Activated CD4-positive, alpha-beta T cell treated with anti-CD3 and anti-CD28 coated beads, Interleukin-2, amount 10 ng/mL, durations not matched to agents 7 days and 5 days (primary cell): ENCODE measurements at regions not wholly inside any gene's neighbourhood (a gene's known extent, or its start where the extent isn't known, plus 50 kb on each side); places are given as distances from the start of the nearest gene placed in this dataset.

Experiments used
- CTCF ChIA-PET: fragments of 350-600 bp; sonication (Branson Sonifier 250); formaldehyde crosslinking; loops from one replicate; lab custom pipeline; 2021; ENCODE audit warnings: antibody characterized with exemption; lab: Charles Lee
- POLR2A ChIA-PET: fragments of 350-600 bp; sonication (Branson Sonifier 250); formaldehyde crosslinking; loops from one replicate; lab custom pipeline; 2021; ENCODE audit warnings: antibody characterized with exemption; lab: Charles Lee
- DNase-seq: peaks from one replicate; pipeline ENCODE4 v3.0.0-alpha.2; 2020
- H3K27ac Mint-ChIP-seq: one replicate; pipeline ENCODE4 v1.8.0; 2021; ENCODE audit warnings: mild to moderate bottlenecking, moderate library complexity, mixed read lengths
- H3K27me3 Mint-ChIP-seq: one replicate; pipeline ENCODE4 v1.8.0; 2021; ENCODE audit warnings: mixed read lengths
- H3K36me3 Mint-ChIP-seq: one replicate; pipeline ENCODE4 v1.8.0; 2021; ENCODE audit warnings: low read depth, mixed read lengths
- H3K4me1 Mint-ChIP-seq: one replicate; pipeline ENCODE4 v1.8.0; 2021; ENCODE audit warnings: mixed read lengths
- H3K4me3 Mint-ChIP-seq: one replicate; pipeline ENCODE4 v1.8.0; 2021; ENCODE audit warnings: mild to moderate bottlenecking, moderate library complexity, mixed read lengths
- H3K9me3 Mint-ChIP-seq: one replicate; pipeline ENCODE4 v1.8.0; 2021; ENCODE audit warnings: mixed read lengths

GRCh38 chr14:105849933-105850626, 323.7 kb downstream of the TMEM121 start:
- Mint-ChIP-seq H3K27ac (no peak overlapping the region), H3K27me3 (peaks cover 2% of the 10 kb centered on the region), H3K4me3 (no peak overlapping the region), H3K36me3 (peaks cover 13% of the 10 kb centered on the region), H3K9me3 (no peaks in the 10 kb centered on the region), H3K4me1 (peaks cover 6% of the 10 kb centered on the region)
- CTCF ChIA-PET, result no interaction called here
- POLR2A ChIA-PET, result no interaction called here
- DNase-seq, result no peak

- ChIA-PET CTCF (no interaction called here), POLR2A (no interaction called here)
- DNase-seq, result no peak
- no peaks in the 10 kb centered on the region for H3K9me3 Mint-ChIP-seq
- H3K4me1 Mint-ChIP-seq, result peaks cover 10% of the 10 kb centered on the region
- H3K27me3 Mint-ChIP-seq, result peaks cover 2% of the 10 kb centered on the region
- H3K4me3 Mint-ChIP-seq, result no peak overlapping the region
- H3K36me3 Mint-ChIP-seq, result peaks cover 13% of the 10 kb centered on the region
- H3K27ac Mint-ChIP-seq, result no peak overlapping the region
These were observed 324.6 kb downstream of the TMEM121 start for GRCh38 chr14:105850853-105851581.

DNA sequence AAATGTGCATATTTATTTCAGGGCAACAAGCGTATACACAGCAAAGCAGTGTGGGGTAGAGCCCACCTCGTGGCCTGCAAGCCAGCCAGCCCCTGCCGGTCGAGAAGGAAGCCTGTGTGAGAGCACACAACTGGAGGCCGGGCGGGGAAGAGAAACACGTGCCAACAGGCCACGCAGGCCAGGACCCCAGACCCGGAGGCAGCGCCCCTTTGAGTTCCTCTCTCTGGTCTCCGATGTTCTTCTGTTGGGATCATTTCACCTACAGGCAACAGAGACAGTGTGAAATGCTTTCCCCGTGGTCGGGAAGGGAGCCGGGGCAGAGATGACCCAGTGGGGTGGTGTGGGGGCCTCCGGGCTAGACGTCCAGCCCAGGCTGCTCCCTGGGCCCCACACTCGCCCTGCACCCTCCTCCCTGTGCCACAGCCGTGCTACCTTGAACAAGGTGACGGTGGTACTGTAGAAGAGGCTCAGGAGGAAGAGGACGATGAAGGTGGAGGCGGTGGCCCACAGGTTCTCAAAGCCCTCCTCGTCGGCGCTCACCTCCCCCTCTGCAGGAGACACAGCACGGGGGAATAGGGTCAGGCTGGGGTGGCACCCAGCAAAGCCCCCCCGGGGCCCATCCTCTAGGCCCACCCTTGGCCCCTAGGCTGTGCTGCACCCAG, 325.5 kb downstream of the TMEM121 start:
- Mint-ChIP-seq H3K27ac (no peak overlapping the region), H3K9me3 (no peaks in the 10 kb centered on the region), H3K36me3 (peaks cover 13% of the 10 kb centered on the region), H3K4me3 (no peak overlapping the region), H3K27me3 (peaks cover 2% of the 10 kb centered on the region), H3K4me1 (peaks cover 17% of the 10 kb centered on the region)
- ChIA-PET POLR2A (no interaction called here), CTCF (interaction anchor here (0.6 kb wide), 1 partner anchor 658 kb away, joined by 3 read pairs; no protein-coding TSS in a partner anchor)
- DNase-seq, result no peak

GRCh38 chr14:105852378-105853088, 326.1 kb downstream of the TMEM121 start:
- POLR2A ChIA-PET, result no interaction called here
- DNase-seq, result no peak
- Mint-ChIP-seq H3K36me3 (peaks cover 13% of the 10 kb centered on the region), H3K4me3 (no peak overlapping the region), H3K4me1 (peaks cover 23% of the 10 kb centered on the region), H3K27ac (no peak overlapping the region), H3K27me3 (peaks cover 2% of the 10 kb centered on the region), H3K9me3 (no peaks in the 10 kb centered on the region)
- CTCF ChIA-PET, result interaction anchor here (0.6 kb wide), 1 partner anchor 659 kb away, joined by 3 read pairs; no protein-coding TSS in a partner anchor

- Mint-ChIP-seq H3K9me3 (no peaks in the 10 kb centered on the region), H3K4me1 (peaks cover 31% of the 10 kb centered on the region), H3K36me3 (peaks cover 13% of the 10 kb centered on the region), H3K27me3 (peaks cover 2% of the 10 kb centered on the region), H3K27ac (peak overlapping the region; percentile 28), H3K4me3 (no peak overlapping the region)
- ChIA-PET CTCF (interaction anchor here (0.5 kb wide), 1 partner anchor 17 kb away, joined by 4 read pairs; no protein-coding TSS in a partner anchor), POLR2A (no interaction called here)
- peak; percentile 4 for DNase-seq
These were observed 326.9 kb downstream of the TMEM121 start for GRCh38 chr14:105853089-105853906.

DNA sequence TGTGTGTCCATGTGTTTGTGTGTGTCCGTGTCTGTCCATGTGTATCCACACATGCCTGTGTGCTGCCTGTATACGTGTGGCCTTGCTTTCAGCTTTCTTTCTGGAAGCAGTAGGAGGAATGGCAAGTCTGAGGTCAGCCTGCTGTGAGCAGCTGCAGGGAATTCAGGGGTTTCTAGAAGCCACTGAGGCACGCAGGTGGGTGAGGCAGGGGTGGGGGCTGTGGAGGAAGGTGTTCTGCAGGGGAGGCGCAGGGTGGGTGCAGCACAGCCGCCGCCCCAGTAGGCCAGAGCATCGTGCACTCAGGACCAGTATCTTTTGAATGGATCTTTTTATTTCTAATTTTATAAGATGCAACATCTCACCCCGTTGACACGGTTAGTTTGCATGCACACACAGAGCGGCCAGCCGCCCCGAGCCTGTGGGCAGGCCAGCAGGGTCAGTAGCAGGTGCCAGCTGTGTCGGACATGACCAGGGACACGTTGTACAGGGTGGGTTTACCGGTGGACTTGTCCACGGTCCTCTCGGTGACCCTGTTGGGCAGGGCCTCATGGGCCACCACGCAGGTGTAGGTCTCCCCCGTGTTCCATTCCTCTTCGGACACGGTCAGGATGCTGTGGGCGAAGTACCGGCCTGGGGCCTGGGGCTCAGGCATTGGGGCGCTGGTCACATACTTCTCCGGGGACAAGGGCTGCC, 327.7 kb downstream of the TMEM121 start:
- peak overlapping the region; percentile 28 for H3K27ac Mint-ChIP-seq
- no peaks in the 10 kb centered on the region for H3K27me3 Mint-ChIP-seq
- POLR2A ChIA-PET, result no interaction called here
- no peak overlapping the region for H3K4me3 Mint-ChIP-seq
- DNase-seq, result no peak
- peaks cover 15% of the 10 kb centered on the region for H3K36me3 Mint-ChIP-seq
- H3K4me1 Mint-ChIP-seq, result peaks cover 38% of the 10 kb centered on the region
- no peaks in the 10 kb centered on the region for H3K9me3 Mint-ChIP-seq
- CTCF ChIA-PET, result no interaction called here

- ChIA-PET CTCF (no interaction called here), POLR2A (no interaction called here)
- peaks cover 45% of the 10 kb centered on the region for H3K4me1 Mint-ChIP-seq
- no peak overlapping the region for H3K4me3 Mint-ChIP-seq
- peak; percentile 5 for DNase-seq
- peak overlapping the region; percentile 80 for H3K27ac Mint-ChIP-seq
- no peaks in the 10 kb centered on the region for H3K27me3 Mint-ChIP-seq
- peaks cover 16% of the 10 kb centered on the region for H3K36me3 Mint-ChIP-seq
- H3K9me3 Mint-ChIP-seq, result no peaks in the 10 kb centered on the region
These were observed 328.3 kb downstream of the TMEM121 start for GRCh38 chr14:105854600-105855245.

GRCh38 chr14:105855246-105855892, 329.0 kb downstream of the TMEM121 start:
- Mint-ChIP-seq H3K27me3 (no peaks in the 10 kb centered on the region), H3K4me3 (no peak overlapping the region), H3K9me3 (no peaks in the 10 kb centered on the region), H3K4me1 (peaks cover 51% of the 10 kb centered on the region), H3K27ac (peak overlapping the region; percentile 93), H3K36me3 (peaks cover 16% of the 10 kb centered on the region)
- no peak for DNase-seq
- POLR2A ChIA-PET, result no interaction called here
- CTCF ChIA-PET, result no interaction called here

GRCh38 chr14:105855893-105856675, 329.7 kb downstream of the TMEM121 start:
- peak; percentile 5 for DNase-seq
- Mint-ChIP-seq H3K27ac (peak overlapping the region; percentile 93), H3K4me3 (peak overlapping the region; percentile 70), H3K36me3 (peaks cover 16% of the 10 kb centered on the region), H3K27me3 (no peaks in the 10 kb centered on the region), H3K4me1 (peaks cover 59% of the 10 kb centered on the region), H3K9me3 (no peaks in the 10 kb centered on the region)
- ChIA-PET CTCF (interaction anchor here (0.6 kb wide), 1 partner anchor 1847 kb away, joined by 3 read pairs; no protein-coding TSS in a partner anchor), POLR2A (no interaction called here)

DNA sequence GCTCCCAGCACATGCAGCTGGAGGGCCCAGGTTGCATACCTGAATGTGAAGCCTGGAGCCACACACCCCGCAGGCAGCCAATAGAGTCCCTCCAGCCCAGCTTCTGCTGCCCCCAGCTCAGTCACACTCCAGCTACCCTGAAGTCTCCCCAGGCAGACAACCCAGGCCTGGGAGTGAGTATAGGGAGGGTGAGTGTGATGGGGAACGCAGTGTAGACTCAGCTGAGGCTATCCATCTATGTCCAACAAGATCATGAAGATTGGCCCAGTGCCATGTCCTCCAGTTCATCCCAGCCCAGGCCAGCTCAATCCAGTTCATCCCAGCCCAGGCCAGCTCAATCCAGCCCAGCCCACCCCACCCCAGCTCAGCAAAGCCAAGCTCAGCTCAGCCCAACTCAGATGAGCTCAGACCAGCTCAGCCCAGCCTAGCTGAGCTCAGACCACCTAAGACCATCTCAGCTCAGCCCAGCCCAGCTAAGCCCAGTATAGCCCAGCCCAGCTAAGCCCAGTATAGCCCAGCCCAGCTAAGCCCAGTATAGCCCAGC, 330.4 kb downstream of the TMEM121 start:
- H3K27me3 Mint-ChIP-seq, result no peaks in the 10 kb centered on the region
- H3K9me3 Mint-ChIP-seq, result no peaks in the 10 kb centered on the region
- H3K4me3 Mint-ChIP-seq, result peak overlapping the region; percentile 70
- CTCF ChIA-PET, result interaction anchor here (0.6 kb wide), 1 partner anchor 1847 kb away, joined by 3 read pairs; no protein-coding TSS in a partner anchor
- H3K27ac Mint-ChIP-seq, result peak overlapping the region; percentile 93
- peaks cover 16% of the 10 kb centered on the region for H3K36me3 Mint-ChIP-seq
- POLR2A ChIA-PET, result no interaction called here
- peaks cover 65% of the 10 kb centered on the region for H3K4me1 Mint-ChIP-seq
- no peak for DNase-seq
